ENCODE measurements at regions not wholly inside any gene's neighbourhood (a gene's known extent, or its start where the extent isn't known, plus 50 kb on each side); places are given as distances from the start of the nearest gene placed in this dataset.

DNA sequence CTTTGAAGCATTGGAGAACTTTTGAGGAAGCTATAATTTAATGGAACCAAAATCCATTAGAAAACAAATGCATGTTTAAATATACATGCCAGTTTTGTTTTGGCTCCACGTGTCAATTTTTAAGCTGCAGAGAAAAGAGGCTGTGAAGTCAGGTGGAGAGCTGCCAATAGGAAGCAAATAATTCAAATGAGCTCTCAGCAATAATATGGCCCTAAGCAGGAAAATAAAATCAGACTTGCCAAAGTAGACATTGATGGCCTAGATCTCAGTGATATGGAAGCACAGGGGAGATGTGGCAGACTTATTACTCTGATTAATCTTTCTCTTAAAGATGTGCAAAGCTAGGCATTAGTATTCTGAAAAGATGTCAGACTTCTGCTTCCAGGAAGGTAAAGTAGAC, 769.8 kb upstream of the NDST4 start:
- Histone ChIP-seq H3K4me2 (no peak overlapping the region), H3K27me3 (no peaks in the 10 kb centered on the region), H3K36me3 (no peaks in the 10 kb centered on the region), H3K9me3 (no peaks in the 10 kb centered on the region), H3K27ac (no peak overlapping the region), H3K9ac (no peak overlapping the region), H3K4me3 (no peak overlapping the region), H3K4me1 (no peaks in the 10 kb centered on the region), H4K20me1 (no peaks in the 10 kb centered on the region)
- TF ChIP-seq Cebpa-rat (IDR thresholded peaks at IDR 0.05) = no peak

DNA sequence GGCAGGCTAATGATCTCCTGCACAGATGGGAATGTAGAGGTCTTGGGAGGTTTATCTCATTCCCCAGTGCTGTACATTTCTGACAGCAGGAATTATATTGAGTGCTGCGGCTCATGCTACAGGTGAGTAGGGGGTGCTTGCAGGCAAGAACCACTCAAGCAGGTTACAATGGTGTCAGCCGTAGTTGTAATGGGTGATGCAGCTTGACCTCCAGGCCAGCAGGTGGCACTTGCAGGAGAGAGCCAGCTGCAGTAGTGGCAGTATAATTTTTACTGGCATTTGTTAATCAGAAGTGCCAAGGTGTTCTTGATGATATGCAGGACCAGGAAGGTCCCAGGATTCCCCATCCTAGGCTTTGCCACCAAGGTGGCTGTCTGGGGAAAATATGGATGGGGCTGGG, 759.6 kb upstream of the NDST4 start:
- Histone ChIP-seq H3K27me3 (no peaks in the 10 kb centered on the region), H3K27ac (no peak overlapping the region)
- TF ChIP-seq Cebpa-rat (IDR thresholded peaks at IDR 0.05) = no peak

DNA sequence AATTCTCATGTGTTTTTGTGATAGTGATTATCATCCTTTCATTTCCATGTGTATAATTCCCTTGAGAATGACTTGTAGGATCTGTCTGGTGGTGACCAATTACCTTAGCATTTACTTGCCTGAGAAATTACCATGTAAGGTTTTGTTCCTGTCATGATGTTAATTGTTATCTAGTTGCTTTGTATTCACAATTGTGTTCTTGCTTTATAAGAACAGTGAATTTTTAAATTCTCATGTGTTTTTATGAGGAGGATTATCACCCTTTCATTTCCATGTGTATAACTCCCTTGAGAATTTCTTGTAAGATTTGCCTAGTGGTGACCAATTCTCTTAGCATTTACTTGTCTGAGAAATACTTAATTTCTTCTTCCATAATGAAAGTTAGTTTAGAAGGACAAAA, 758.2 kb upstream of the NDST4 start:
- Histone ChIP-seq H3K9me3 (no peaks in the 10 kb centered on the region), H3K4me3 (no peak overlapping the region), H3K4me2 (no peak overlapping the region), H3K9ac (no peak overlapping the region), H3K27ac (no peak overlapping the region), H3K36me3 (no peaks in the 10 kb centered on the region), H3K27me3 (no peaks in the 10 kb centered on the region), H3K4me1 (no peaks in the 10 kb centered on the region), H4K20me1 (no peaks in the 10 kb centered on the region)
- TF ChIP-seq Cebpa-rat (IDR thresholded peaks at IDR 0.05) = no peak

More for the DNA sequence above, 759.6 kb upstream of the NDST4 start:
- H3K4me1 ChIP-seq = no peaks in the 10 kb centered on the region
- H3K4me3 ChIP-seq = no peak overlapping the region
- no peaks in the 10 kb centered on the region for H3K9me3 ChIP-seq
- H4K20me1 ChIP-seq = no peaks in the 10 kb centered on the region
- H3K36me3 ChIP-seq = no peaks in the 10 kb centered on the region
- H3K4me2 ChIP-seq = no peak overlapping the region
- no peak overlapping the region for H3K9ac ChIP-seq

DNA sequence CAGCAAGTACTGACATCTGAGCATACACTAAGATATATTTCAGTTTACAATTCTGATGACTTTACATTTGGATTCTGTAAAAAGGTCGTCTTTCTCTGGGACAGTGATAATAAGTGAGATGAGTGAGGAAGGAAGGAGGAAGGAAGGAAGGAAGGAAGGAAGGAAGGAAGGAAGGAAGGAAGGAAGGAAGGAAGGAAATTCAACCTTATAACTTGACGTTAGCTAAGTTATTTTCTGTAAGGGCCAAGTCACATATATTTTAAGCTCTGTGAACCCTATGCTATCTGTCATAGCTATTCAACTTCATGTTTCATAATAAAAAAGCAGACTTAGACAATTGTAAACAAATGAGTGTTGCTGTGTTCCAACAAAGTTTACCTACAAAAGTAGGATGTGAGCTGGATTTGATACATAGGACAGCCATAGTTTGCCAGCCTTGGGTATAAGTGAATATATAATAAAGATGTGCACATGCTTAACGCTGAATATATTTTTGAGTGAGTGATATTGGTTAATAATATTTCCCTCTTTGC, 753.0 kb upstream of the NDST4 start:
- no peak for TF ChIP-seq Cebpa-rat (IDR thresholded peaks at IDR 0.05)
- no peak overlapping the region for H3K9ac ChIP-seq
- no peaks in the 10 kb centered on the region for H4K20me1 ChIP-seq
- H3K4me3 ChIP-seq = no peak overlapping the region
- H3K36me3 ChIP-seq = no peaks in the 10 kb centered on the region
- H3K27ac ChIP-seq = no peak overlapping the region
- H3K9me3 ChIP-seq = no peaks in the 10 kb centered on the region
- H3K4me2 ChIP-seq = no peak overlapping the region
- no peaks in the 10 kb centered on the region for H3K27me3 ChIP-seq
- no peaks in the 10 kb centered on the region for H3K4me1 ChIP-seq

DNA sequence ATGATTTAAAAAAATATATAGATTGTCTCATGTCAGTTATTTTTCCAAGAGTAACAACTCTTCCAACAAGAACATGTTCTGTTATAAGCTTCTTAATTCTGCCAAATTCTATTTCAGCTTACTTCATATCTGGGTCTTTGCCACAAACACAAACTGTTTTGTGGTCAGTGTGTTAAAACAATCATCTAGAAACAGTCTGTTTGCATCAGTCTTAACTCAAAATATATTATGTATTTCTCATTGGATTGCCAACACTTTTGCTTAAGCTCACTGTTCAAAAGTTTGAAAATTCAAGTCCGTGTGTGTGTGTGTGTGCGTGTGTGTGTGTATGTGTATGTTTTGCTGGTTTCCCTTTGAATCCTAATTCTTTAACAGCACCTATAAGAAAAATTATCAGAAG, 752.3 kb upstream of the NDST4 start:
- Histone ChIP-seq H3K36me3 (no peaks in the 10 kb centered on the region), H3K9ac (no peak overlapping the region), H3K4me1 (no peaks in the 10 kb centered on the region), H4K20me1 (no peaks in the 10 kb centered on the region), H3K9me3 (no peaks in the 10 kb centered on the region), H3K27me3 (no peaks in the 10 kb centered on the region), H3K4me3 (no peak overlapping the region), H3K4me2 (no peak overlapping the region), H3K27ac (no peak overlapping the region)
- TF ChIP-seq Cebpa-rat (IDR thresholded peaks at IDR 0.05) = no peak

DNA sequence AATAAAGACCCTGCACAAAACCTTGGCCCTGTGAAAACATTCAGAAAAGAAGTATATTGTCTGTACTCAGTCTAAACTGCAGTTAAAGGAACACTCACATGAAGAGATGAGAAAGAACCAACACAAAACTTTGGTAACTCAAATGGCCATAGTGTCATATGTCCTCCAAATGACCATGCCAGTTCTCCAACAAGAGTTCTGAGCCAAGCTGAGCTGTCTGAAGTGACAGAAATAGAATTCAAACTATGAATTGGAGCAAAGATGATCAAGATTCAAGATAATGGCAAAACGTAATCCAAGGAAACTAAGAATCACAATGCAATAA, 739.3 kb upstream of the NDST4 start:
- Histone ChIP-seq H3K9me3 (no peaks in the 10 kb centered on the region), H3K36me3 (no peaks in the 10 kb centered on the region), H3K4me3 (no peak overlapping the region), H3K4me2 (no peak overlapping the region), H3K27ac (no peak overlapping the region), H4K20me1 (no peaks in the 10 kb centered on the region), H3K9ac (no peak overlapping the region), H3K4me1 (no peaks in the 10 kb centered on the region), H3K27me3 (no peaks in the 10 kb centered on the region)
- TF ChIP-seq Cebpa-rat (IDR thresholded peaks at IDR 0.05) = no peak

DNA sequence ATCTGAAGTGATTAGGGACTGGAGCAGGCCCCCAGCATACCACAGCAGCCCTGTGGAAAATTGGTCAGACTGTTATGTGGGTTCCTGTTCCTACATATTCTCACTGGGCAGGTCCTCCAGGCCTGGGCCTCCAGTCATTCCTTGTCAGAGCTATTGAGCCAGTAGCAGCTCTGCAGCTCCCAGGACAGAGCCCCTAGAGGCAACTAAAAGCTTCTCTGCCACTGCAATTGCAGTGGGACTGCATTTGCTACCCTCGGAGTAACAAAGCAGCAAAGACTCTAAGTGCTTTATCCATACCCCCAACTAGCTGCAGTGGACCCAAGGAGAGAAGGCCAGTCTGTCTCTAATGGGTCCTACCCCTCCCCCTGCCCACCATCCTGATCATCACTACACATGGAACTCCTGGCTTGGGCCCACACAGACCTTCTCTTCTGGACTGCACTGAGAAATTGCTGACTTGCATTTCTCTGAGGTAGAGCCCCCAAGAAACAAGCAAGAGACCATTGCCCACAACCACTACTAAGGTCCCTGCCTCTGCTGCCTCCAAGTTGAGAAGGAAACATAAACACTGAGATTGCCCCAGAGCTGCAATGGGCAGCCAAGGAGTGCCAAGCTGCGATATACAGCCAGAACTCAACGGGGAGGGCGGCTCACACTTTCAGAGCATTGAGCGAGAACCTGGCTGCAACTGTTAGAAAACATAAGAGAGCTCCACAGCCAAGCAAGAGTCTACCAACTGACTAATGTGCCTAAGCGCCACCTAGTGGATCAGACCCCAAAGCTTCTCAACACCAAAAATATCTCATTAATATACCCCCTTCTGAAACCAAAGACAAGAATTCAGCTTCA, 738.7 kb upstream of the NDST4 start:
- Histone ChIP-seq H3K4me3 (no peak overlapping the region), H3K36me3 (no peaks in the 10 kb centered on the region), H4K20me1 (no peaks in the 10 kb centered on the region), H3K4me1 (no peaks in the 10 kb centered on the region), H3K9me3 (no peaks in the 10 kb centered on the region), H3K4me2 (no peak overlapping the region), H3K27me3 (no peaks in the 10 kb centered on the region), H3K27ac (no peak overlapping the region), H3K9ac (no peak overlapping the region)
- TF ChIP-seq Cebpa-rat (IDR thresholded peaks at IDR 0.05) = no peak

DNA sequence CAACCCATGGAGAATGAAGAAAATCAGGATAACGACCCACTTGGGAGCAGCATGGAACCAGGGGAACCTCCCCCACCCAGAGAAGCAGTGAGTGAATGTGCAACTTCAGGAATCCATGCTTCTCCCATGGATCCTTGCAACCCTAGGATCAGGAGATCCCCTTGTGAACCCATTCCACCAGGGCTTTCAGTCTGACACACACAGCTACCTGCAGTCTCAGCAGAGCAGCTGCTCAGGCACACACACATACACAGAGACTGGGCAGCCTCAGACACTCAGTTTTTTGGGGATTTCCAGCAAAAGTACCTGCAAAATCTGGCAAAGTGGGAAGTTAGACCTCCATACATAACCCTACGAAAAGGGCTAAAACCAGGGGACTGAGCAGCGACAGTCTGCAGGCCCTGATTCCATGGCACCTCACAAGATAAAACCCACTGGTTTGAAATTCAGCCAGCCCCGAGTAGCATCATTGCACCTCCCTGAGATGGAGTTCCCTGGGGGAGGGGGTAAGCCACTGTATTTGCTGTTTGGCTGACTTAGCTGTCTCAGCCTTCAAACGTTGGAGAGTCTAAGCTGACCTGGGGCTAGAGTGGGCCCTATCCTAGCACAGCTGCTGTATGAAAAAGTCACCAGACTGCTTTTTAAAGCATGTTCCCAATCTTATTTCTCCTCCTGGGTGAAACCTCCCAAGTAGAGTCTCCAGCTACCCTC, 737.5 kb upstream of the NDST4 start:
- H4K20me1 ChIP-seq = no peaks in the 10 kb centered on the region
- no peaks in the 10 kb centered on the region for H3K4me1 ChIP-seq
- no peak overlapping the region for H3K4me3 ChIP-seq
- no peaks in the 10 kb centered on the region for H3K9me3 ChIP-seq
- H3K9ac ChIP-seq = no peak overlapping the region
- no peak overlapping the region for H3K4me2 ChIP-seq
- H3K36me3 ChIP-seq = no peaks in the 10 kb centered on the region
- H3K27ac ChIP-seq = no peak overlapping the region
- no peak for TF ChIP-seq Cebpa-rat (IDR thresholded peaks at IDR 0.05)
- H3K27me3 ChIP-seq = no peaks in the 10 kb centered on the region

DNA sequence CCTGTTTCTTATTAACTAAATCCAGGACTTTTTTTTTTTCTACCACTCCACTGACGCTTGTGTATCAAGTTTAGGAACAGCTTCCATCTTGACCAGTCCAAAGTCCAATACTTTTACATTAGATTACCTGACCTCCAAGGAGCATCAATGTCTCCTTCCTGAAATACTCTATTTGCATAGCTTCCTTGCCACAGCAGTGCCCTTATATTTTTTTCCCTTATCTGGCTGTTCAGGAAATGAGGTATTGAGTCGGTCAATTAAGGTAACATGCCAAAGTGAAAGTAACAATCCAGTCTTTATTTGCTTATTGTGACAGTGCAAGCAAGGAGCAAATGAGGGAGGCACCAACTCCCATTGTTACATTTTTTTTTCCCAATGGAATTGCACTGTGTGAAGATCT, 730.8 kb upstream of the NDST4 start:
- H3K4me3 ChIP-seq = no peak overlapping the region
- H4K20me1 ChIP-seq = no peaks in the 10 kb centered on the region
- TF ChIP-seq Cebpa-rat (IDR thresholded peaks at IDR 0.05) = no peak
- no peaks in the 10 kb centered on the region for H3K4me1 ChIP-seq
- H3K4me2 ChIP-seq = no peak overlapping the region
- H3K36me3 ChIP-seq = no peaks in the 10 kb centered on the region
- H3K27me3 ChIP-seq = no peaks in the 10 kb centered on the region
- no peak overlapping the region for H3K9ac ChIP-seq
- peaks cover 2% of the 10 kb centered on the region; the same call in 1 of the 2 replicates for H3K9me3 ChIP-seq
- no peak overlapping the region for H3K27ac ChIP-seq

DNA sequence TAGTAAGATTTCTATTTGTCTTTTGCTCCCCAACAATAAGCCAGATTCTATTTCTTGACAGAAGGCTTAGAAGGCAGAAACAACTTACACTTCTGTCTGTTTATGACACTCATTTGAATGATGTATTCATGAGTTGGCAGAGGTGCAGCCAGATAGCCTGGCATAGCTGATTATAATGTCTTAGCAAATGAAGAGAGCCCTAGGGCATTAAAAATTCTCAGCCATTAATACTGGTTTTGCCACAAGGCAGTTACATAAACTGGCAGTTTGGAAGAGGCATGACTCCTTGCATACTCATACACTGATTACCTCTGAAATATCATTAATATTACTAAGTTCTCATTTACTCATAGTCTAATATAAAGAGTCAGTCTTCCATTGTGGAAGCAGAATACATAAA, 728.5 kb upstream of the NDST4 start:
- no peak overlapping the region for H3K4me2 ChIP-seq
- no peak overlapping the region for H3K9ac ChIP-seq
- peaks cover 8% of the 10 kb centered on the region for H3K9me3 ChIP-seq
- H3K4me3 ChIP-seq = no peak overlapping the region
- no peaks in the 10 kb centered on the region for H3K36me3 ChIP-seq
- H3K27me3 ChIP-seq = no peaks in the 10 kb centered on the region
- TF ChIP-seq Cebpa-rat (IDR thresholded peaks at IDR 0.05) = no peak
- no peaks in the 10 kb centered on the region for H3K4me1 ChIP-seq
- no peak overlapping the region for H3K27ac ChIP-seq
- no peaks in the 10 kb centered on the region for H4K20me1 ChIP-seq

All from BLaER1 (cell line).